SK-N-MC (cell line): ENCODE measurements at regions not wholly inside any gene's neighbourhood (a gene's known extent, or its start where the extent isn't known, plus 50 kb on each side); places are given as distances from the start of the nearest gene placed in this dataset.
"Not testable (repeated sequence)": the region's sequence is repeated elsewhere in the genome, so short reads cannot be mapped to it uniquely, and the experiment has no call there.

Experiments
- DNase-seq: peaks from one replicate; pipeline ENCODE4 v3.0.0-alpha.2; 2011; ENCODE audit warnings: low read depth, low spot score
- H3K27ac ChIP-seq: fragments of 200-600 bp; sonication (generic); 2 replicates; pipeline ENCODE4 v1.5.1; 2016; ENCODE audit warnings: mixed run types
- H3K36me3 ChIP-seq: fragments of 200-600 bp; sonication (generic); 2 replicates; pipeline ENCODE4 v1.6.1; 2017; ENCODE audit warnings: antibody characterized with exemption, low read length, mixed read lengths; ENCODE audit not compliant: insufficient read depth
- H3K4me3 ChIP-seq: fragments of 200-600 bp; sonication (generic); 2 replicates; pipeline ENCODE4 v1.5.1; 2016
- H3K9ac ChIP-seq: fragments of 200-600 bp; sonication (generic); 2 replicates; pipeline ENCODE4 v1.8.0; 2017; ENCODE audit warnings: mixed run types, mixed read lengths; ENCODE audit not compliant: insufficient read length
- H3K9me3 ChIP-seq: fragments of 200-600 bp; sonication (generic); 2 replicates; pipeline ENCODE4 v1.6.1; 2017; ENCODE audit warnings: low read depth, mild to moderate bottlenecking, antibody characterized with exemption, low read length, moderate library complexity, mixed read lengths
- EZH2 ChIP-seq: fragments of 200-600 bp; sonication (generic); IDR thresholded peaks from one replicate; pipeline ENCODE4 v1.6.1; 2017; ENCODE audit warnings: antibody characterized with exemption
- FOXP2 ChIP-seq: optimal IDR thresholded peaks from 2 replicates; pipeline ENCODE3; 2011; ENCODE audit warnings: mild to moderate bottlenecking, moderate library complexity; ENCODE audit not compliant: insufficient read depth; ENCODE audit errors: extremely low read length, control extremely low read depth
- POLR2AphosphoS5 ChIP-seq: IDR thresholded peaks from 2 replicates; pipeline ENCODE4 v1.6.1; 2012; ENCODE audit warnings: mild to moderate bottlenecking, low read depth, low read length, borderline replicate concordance

GRCh38 chr11:134980819-134981710, 569.0 kb upstream of the B3GAT1 start:
- no peak for DNase-seq
- Histone ChIP-seq H3K9me3 (no peaks in the 10 kb centered on the region), H3K27ac (no peak overlapping the region), H3K9ac (no peak overlapping the region), H3K36me3 (no peaks in the 10 kb centered on the region), H3K4me3 (no peak overlapping the region)
- TF ChIP-seq POLR2AphosphoS5 (no peak), EZH2 (no peak), FOXP2 (no peak)

GRCh38 chr11:134979089-134979457, 567.0 kb upstream of the B3GAT1 start:
- H3K4me3 ChIP-seq, H3K27ac ChIP-seq, DNase-seq, H3K36me3 ChIP-seq, H3K9ac ChIP-seq, H3K9me3 ChIP-seq: not testable (repeated sequence)

GRCh38 chr11:134978388-134979088, 566.5 kb upstream of the B3GAT1 start:
- no peaks in the 10 kb centered on the region for H3K9me3 ChIP-seq
- no peak overlapping the region for H3K9ac ChIP-seq
- no peak overlapping the region for H3K4me3 ChIP-seq
- no peak for DNase-seq
- TF ChIP-seq POLR2AphosphoS5 (no peak), FOXP2 (no peak)
- no peak overlapping the region for H3K27ac ChIP-seq
- H3K36me3 ChIP-seq, result no peaks in the 10 kb centered on the region

DNA sequence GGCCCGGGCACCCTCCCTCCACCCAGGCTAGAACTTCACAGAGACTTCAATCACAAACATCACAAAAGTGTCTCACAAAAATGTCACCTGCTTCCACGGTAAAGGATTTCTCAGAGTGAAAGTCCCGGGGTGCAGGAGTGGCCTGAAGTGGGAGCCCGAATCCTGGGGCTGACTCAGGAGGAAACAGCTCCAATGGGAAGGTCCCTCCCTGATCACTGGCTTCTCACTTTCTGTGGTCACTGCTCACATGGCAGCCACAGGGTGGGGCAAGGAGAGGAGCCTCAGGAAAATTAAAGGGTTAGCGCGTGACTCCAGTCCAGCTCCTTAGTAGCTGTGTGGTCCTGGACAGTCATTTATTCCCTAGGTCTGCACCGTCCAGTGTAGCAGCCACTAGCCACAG, 564.5 kb upstream of the B3GAT1 start:
- TF ChIP-seq FOXP2, result no peak
- no peak for TF ChIP-seq POLR2AphosphoS5
- no peak for TF ChIP-seq EZH2
- H3K36me3 ChIP-seq, result no peaks in the 10 kb centered on the region
- no peak for DNase-seq
- no peak overlapping the region for H3K27ac ChIP-seq
- H3K9ac ChIP-seq, result no peak overlapping the region
- no peak overlapping the region for H3K4me3 ChIP-seq
- no peaks in the 10 kb centered on the region for H3K9me3 ChIP-seq

DNA sequence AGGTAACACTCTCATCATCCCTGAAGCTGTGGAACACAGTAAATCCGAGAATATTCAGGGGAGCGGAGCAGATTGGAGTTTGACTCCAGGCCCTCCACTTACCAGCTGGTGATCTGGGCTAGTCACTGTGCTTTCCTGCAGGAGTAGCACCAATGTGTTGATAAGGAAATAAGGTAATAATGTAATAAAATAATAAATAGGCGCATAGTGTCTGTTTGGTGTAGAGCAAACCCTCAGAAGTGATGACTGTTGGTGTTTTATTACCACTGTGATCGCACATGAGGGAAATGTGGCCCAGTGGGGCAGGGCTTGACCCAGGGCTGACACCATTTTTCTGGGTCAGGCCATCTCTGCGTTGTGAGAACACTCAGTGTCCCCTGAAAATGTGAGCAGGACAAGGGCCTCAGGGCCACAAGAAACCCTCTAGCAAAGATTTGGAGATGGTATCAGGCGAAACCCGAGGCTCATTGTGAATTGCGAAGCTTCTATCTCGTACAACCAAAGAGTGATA, 563.9 kb upstream of the B3GAT1 start:
- Histone ChIP-seq H3K9me3 (no peaks in the 10 kb centered on the region), H3K27ac (no peak overlapping the region), H3K9ac (no peak overlapping the region), H3K36me3 (no peaks in the 10 kb centered on the region), H3K4me3 (no peak overlapping the region)
- TF ChIP-seq EZH2 (no peak), FOXP2 (no peak), POLR2AphosphoS5 (no peak)
- no peak for DNase-seq

GRCh38 chr11:134973801-134974200, 561.8 kb upstream of the B3GAT1 start:
- H3K9ac ChIP-seq, result no peak overlapping the region
- H3K4me3 ChIP-seq, result no peak overlapping the region

DNA sequence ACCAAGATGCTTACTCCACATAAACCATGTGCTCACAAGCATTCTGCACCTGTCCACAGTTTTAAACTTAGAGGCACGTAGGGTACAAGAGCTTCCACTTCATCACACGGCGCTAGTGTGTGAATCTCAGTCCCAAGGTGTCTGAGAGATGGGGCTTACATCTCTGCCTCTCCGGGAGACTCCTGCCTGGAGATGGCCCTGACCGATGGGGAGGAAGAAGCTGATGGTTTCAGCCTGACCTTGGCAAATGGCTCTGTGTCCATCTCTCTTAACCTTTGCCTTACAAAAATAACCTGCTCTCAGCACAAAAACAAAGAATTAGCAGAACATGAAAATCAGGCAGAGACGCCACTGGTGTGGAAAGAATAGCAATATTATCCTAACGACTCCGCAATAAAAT, 559.3 kb upstream of the B3GAT1 start:
- no peak for TF ChIP-seq EZH2
- no peak for TF ChIP-seq POLR2AphosphoS5
- no peak for TF ChIP-seq FOXP2
- no peak overlapping the region for H3K9ac ChIP-seq
- no peak for DNase-seq
- no peak overlapping the region for H3K27ac ChIP-seq
- H3K4me3 ChIP-seq, result no peak overlapping the region
- H3K36me3 ChIP-seq, result no peaks in the 10 kb centered on the region
- H3K9me3 ChIP-seq, result no peaks in the 10 kb centered on the region; the same call in 1 of the 2 replicates

More at GRCh38 chr11:134973801-134974200, 561.8 kb upstream of the B3GAT1 start:
- Histone ChIP-seq H3K27ac (no peak overlapping the region), H3K36me3 (no peaks in the 10 kb centered on the region), H3K9me3 (no peaks in the 10 kb centered on the region)
- DNase-seq, result no peak
- TF ChIP-seq POLR2AphosphoS5 (no peak), FOXP2 (no peak), EZH2 (no peak)

DNA sequence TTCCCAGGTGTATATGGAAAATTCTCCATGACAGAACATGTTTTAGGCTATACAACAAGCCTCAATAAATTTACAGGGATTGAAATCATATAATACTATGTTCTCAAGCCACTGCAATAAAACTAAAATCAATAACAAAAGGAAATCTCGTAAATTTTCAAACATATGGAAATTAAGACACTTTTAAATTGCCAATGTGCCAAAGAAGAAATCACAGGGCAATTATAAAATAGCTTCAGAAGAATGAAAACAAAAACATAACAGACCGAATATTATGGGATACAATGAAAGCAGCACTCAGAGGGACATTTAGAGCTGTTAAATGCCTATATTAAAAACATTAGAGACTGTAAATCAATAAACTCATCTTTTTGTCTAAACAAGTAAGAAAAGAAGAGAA, 555.7 kb upstream of the B3GAT1 start:
- Histone ChIP-seq H3K9ac (no peak overlapping the region), H3K4me3 (no peak overlapping the region), H3K9me3 (no peaks in the 10 kb centered on the region; the same call in 1 of the 2 replicates), H3K36me3 (no peaks in the 10 kb centered on the region), H3K27ac (no peak overlapping the region)
- TF ChIP-seq EZH2, result no peak
- no peak for TF ChIP-seq FOXP2
- no peak for TF ChIP-seq POLR2AphosphoS5
- no peak for DNase-seq

DNA sequence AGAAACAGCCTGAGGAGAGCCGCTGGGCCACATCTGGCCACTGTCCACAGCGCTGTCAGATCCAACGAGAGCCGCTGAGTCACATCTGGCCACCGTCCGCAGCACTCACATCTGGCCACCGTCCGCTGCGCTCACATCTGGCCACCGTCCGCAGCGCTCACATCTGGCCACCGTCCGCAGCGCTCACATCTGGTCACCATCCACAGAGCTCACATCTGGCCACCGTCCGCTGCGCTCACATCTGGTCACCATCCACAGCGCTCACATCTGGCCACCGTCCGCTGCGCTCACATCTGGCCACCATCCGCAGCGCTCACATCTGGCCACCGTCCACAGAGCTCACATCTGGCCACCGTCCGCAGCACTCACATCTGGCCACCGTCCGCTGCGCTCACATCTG, 549.3 kb upstream of the B3GAT1 start:
- DNase-seq, H3K9ac ChIP-seq, H3K36me3 ChIP-seq, H3K9me3 ChIP-seq, H3K4me3 ChIP-seq, H3K27ac ChIP-seq: not testable (repeated sequence)
